ENCODE measurements at regions not wholly inside any gene's neighbourhood (a gene's known extent, or its start where the extent isn't known, plus 50 kb on each side); places are given as distances from the start of the nearest gene placed in this dataset.

DNA sequence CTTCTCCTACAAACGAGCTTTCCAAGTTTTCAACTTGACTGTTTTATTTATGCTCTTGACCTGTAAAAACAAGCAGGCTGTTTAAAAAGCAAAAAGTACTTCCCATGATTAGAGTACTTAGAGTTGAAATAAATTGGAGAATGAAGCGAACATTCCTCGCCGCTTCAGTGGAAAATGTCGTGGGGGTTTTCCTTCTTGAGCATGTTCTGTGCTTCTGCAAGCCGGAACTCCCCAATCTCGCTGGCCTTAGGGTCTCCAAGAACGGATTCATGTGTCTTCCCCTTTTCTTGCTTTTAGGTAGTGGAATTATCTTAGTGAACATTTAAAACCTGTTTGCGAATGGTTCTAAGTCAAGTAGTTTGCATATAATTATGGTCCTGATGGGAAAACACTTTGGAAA lies 103.6 kb upstream of the ZNF536 start:
- no peak for TF ChIP-seq ASH2L (IDR thresholded peaks at IDR 0.05; ENCODE audit: borderline replicate concordance, low read depth)
- Histone ChIP-seq H2AFZ (ENCODE audit: control insufficient read depth, low read depth, low read length) (no peak overlapping the region), H3K4me2 (ENCODE audit: control insufficient read depth, insufficient read depth) (no peak overlapping the region), H3K36me3 (ENCODE audit: control insufficient read depth in 2 of 2, insufficient read depth in 2 of 2, low read length in 1 of 2) (no peaks in the 10 kb centered on the region), H3K27ac (ENCODE audit: control insufficient read depth, insufficient read depth) (no peak overlapping the region), H3K9me3 (replicated peaks; ENCODE audit: control insufficient read depth, insufficient read depth, low read length) (no peaks in the 10 kb centered on the region), H3K4me1 (ENCODE audit: control insufficient read depth, insufficient read depth, low read length) (no peaks in the 10 kb centered on the region), H3K27me3 (replicated peaks in 1 of 2; ENCODE audit: control insufficient read depth in 2 of 2, insufficient read depth in 2 of 2, low read length in 1 of 2) (no peaks in the 10 kb centered on the region), H4K20me1 (ENCODE audit: control insufficient read depth, insufficient read depth) (no peaks in the 10 kb centered on the region), H3K79me2 (ENCODE audit: control insufficient read depth, insufficient read depth, low read length) (no peaks in the 10 kb centered on the region), H3K4me3 (no peak overlapping the region), H3K9ac (ENCODE audit: control insufficient read depth, insufficient read depth, low read length) (no peak overlapping the region)
- DNase-seq (ENCODE audit: low read depth, low spot score) (no peak), FAIRE-seq (no peak), ATAC-seq (no peak)
- CTCF ChIA-PET, result no interaction called here
- SMC1A ChIA-PET (ENCODE audit: uncharacterized antibody, unreplicated experiment), result no interaction called here
- in situ Hi-C loops (cut with MboI), result no loop called here
- BruUV-seq (replicated peaks), result no TSS peak
- intact Hi-C loops (cut with micrococcal nuclease; ENCODE audit: unreplicated experiment), result no loop called here
- RAD21 ChIA-PET (ENCODE audit: unreplicated experiment), result no interaction called here
- WGBS (ENCODE audit: insufficient coverage, insufficient replicate concordance, low lambda C conversion rate, missing lambda C conversion rate), result 47% methylated on average over 9 of the region's 9 CpGs
- POLR2A ChIA-PET, result no interaction called here

DNA sequence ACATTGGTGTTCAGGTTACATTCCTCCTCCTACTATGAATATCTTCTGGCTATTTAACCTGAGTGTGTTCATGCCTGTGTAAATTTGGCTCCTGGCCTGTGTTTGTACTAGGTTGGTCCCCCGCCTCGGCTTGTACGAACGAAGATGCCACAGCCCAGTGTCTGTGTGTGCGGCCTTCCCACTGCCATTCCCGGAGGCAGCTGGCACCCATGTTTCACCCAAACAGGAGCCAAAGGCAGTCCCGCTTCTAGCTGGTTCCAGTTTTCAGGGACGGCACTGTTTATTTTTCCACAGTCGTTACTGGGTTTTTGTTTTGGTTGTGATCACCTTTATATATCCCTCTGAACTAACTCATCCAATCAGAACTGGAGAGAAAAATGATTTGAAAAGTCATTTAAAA lies 102.5 kb upstream of the ZNF536 start:
- intact Hi-C loops (cut with micrococcal nuclease; ENCODE audit: unreplicated experiment), result no loop called here
- Histone ChIP-seq H3K27ac (ENCODE audit: control insufficient read depth, insufficient read depth) (no peak overlapping the region), H4K20me1 (ENCODE audit: control insufficient read depth, insufficient read depth) (no peaks in the 10 kb centered on the region), H3K79me2 (ENCODE audit: control insufficient read depth, insufficient read depth, low read length) (no peaks in the 10 kb centered on the region), H3K9me3 (replicated peaks; ENCODE audit: control insufficient read depth, insufficient read depth, low read length) (no peaks in the 10 kb centered on the region), H3K27me3 (replicated peaks in 1 of 2; ENCODE audit: control insufficient read depth in 2 of 2, insufficient read depth in 2 of 2, low read length in 1 of 2) (no peaks in the 10 kb centered on the region), H3K4me3 (no peak overlapping the region), H3K9ac (ENCODE audit: control insufficient read depth, insufficient read depth, low read length) (no peak overlapping the region), H3K4me2 (ENCODE audit: control insufficient read depth, insufficient read depth) (no peak overlapping the region), H3K4me1 (ENCODE audit: control insufficient read depth, insufficient read depth, low read length) (no peaks in the 10 kb centered on the region), H3K36me3 (ENCODE audit: control insufficient read depth in 2 of 2, insufficient read depth in 2 of 2, low read length in 1 of 2) (no peaks in the 10 kb centered on the region), H2AFZ (ENCODE audit: control insufficient read depth, low read depth, low read length) (no peak overlapping the region)
- in situ Hi-C loops (cut with MboI), result no loop called here
- ChIA-PET POLR2A (no interaction called here), SMC1A (ENCODE audit: uncharacterized antibody, unreplicated experiment) (no interaction called here), RAD21 (ENCODE audit: unreplicated experiment) (no interaction called here), CTCF (no interaction called here)
- DNase-seq (ENCODE audit: low read depth, low spot score) (no peak), FAIRE-seq (no peak), ATAC-seq (no peak)
- 56% methylated on average over 9 of the region's 9 CpGs for WGBS (ENCODE audit: insufficient coverage, insufficient replicate concordance, low lambda C conversion rate, missing lambda C conversion rate)
- no TSS peak for BruUV-seq (replicated peaks)
- TF ChIP-seq, protein P1, sequence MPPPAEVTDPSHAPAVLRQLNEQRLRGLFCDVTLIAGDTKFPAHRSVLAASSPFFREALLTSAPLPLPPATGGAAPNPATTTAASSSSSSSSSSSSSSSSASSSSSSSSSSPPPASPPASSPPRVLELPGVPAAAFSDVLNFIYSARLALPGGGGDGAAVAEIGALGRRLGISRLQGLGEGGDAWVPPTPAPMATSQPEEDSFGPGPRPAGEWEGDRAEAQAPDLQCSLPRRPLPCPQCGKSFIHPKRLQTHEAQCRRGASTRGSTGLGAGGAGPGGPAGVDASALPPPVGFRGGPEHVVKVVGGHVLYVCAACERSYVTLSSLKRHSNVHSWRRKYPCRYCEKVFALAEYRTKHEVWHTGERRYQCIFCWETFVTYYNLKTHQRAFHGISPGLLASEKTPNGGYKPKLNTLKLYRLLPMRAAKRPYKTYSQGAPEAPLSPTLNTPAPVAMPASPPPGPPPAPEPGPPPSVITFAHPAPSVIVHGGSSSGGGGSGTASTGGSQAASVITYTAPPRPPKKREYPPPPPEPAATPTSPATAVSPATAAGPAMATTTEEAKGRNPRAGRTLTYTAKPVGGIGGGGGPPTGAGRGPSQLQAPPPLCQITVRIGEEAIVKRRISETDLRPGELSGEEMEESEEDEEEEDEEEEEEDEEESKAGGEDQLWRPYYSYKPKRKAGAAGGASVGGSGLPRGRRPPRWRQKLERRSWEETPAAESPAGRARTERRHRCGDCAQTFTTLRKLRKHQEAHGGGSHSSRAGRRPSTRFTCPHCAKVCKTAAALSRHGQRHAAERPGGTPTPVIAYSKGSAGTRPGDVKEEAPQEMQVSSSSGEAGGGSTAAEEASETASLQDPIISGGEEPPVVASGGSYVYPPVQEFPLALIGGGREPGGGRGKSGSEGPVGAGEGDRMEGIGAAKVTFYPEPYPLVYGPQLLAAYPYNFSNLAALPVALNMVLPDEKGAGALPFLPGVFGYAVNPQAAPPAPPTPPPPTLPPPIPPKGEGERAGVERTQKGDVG (CRISPR knock-in tag; IDR thresholded peaks at IDR 0.05), result no peak
- TF ChIP-seq, protein P2, sequence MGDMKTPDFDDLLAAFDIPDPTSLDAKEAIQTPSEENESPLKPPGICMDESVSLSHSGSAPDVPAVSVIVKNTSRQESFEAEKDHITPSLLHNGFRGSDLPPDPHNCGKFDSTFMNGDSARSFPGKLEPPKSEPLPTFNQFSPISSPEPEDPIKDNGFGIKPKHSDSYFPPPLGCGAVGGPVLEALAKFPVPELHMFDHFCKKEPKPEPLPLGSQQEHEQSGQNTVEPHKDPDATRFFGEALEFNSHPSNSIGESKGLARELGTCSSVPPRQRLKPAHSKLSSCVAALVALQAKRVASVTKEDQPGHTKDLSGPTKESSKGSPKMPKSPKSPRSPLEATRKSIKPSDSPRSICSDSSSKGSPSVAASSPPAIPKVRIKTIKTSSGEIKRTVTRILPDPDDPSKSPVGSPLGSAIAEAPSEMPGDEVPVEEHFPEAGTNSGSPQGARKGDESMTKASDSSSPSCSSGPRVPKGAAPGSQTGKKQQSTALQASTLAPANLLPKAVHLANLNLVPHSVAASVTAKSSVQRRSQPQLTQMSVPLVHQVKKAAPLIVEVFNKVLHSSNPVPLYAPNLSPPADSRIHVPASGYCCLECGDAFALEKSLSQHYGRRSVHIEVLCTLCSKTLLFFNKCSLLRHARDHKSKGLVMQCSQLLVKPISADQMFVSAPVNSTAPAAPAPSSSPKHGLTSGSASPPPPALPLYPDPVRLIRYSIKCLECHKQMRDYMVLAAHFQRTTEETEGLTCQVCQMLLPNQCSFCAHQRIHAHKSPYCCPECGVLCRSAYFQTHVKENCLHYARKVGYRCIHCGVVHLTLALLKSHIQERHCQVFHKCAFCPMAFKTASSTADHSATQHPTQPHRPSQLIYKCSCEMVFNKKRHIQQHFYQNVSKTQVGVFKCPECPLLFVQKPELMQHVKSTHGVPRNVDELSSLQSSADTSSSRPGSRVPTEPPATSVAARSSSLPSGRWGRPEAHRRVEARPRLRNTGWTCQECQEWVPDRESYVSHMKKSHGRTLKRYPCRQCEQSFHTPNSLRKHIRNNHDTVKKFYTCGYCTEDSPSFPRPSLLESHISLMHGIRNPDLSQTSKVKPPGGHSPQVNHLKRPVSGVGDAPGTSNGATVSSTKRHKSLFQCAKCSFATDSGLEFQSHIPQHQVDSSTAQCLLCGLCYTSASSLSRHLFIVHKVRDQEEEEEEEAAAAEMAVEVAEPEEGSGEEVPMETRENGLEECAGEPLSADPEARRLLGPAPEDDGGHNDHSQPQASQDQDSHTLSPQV (IDR thresholded peaks at IDR 0.05), result no peak
- TF ChIP-seq RBBP5 (conservative IDR thresholded peaks at IDR 0.05) (no peak), TARDBP (IDR thresholded peaks at IDR 0.05; ENCODE audit: borderline replicate concordance) (no peak), ZZZ3 (IDR thresholded peaks at IDR 0.05; ENCODE audit: control insufficient read depth, insufficient read length, low read depth) (no peak), SMAD1 (IDR thresholded peaks at IDR 0.05; ENCODE audit: low read depth, partially characterized antibody) (no peak), SP1 (IDR thresholded peaks at IDR 0.05; ENCODE audit: low read depth, low read length) (no peak)
- TF ChIP-seq, protein P3, sequence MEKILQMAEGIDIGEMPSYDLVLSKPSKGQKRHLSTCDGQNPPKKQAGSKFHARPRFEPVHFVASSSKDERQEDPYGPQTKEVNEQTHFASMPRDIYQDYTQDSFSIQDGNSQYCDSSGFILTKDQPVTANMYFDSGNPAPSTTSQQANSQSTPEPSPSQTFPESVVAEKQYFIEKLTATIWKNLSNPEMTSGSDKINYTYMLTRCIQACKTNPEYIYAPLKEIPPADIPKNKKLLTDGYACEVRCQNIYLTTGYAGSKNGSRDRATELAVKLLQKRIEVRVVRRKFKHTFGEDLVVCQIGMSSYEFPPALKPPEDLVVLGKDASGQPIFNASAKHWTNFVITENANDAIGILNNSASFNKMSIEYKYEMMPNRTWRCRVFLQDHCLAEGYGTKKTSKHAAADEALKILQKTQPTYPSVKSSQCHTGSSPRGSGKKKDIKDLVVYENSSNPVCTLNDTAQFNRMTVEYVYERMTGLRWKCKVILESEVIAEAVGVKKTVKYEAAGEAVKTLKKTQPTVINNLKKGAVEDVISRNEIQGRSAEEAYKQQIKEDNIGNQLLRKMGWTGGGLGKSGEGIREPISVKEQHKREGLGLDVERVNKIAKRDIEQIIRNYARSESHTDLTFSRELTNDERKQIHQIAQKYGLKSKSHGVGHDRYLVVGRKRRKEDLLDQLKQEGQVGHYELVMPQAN (conservative IDR thresholded peaks at IDR 0.05), result no peak
